ENCODE measurements at regions not wholly inside any gene's neighbourhood (a gene's known extent, or its start where the extent isn't known, plus 50 kb on each side); places are given as distances from the start of the nearest gene placed in this dataset.

GRCh38 chr11:120044011-120044675 lies 93.8 kb downstream of the TRIM29 start:
- no peak for DNase-seq (ENCODE audit: insufficient read length)
- FAIRE-seq, result no peak
- TF ChIP-seq POLR2AphosphoS5 (IDR thresholded peaks at IDR 0.05; ENCODE audit: low read depth, low read length) (no peak), TAF1 (IDR thresholded peaks at IDR 0.05; ENCODE audit: borderline replicate concordance, low read depth, low read length) (no peak), POLR2A (IDR thresholded peaks at IDR 0.05; ENCODE audit: low read depth, low read length) (no peak)

GRCh38 chr11:120043328-120043945 lies 94.5 kb downstream of the TRIM29 start:
- no peak for FAIRE-seq
- no peak for DNase-seq (ENCODE audit: insufficient read length)
- TF ChIP-seq POLR2AphosphoS5 (IDR thresholded peaks at IDR 0.05; ENCODE audit: low read depth, low read length) (no peak), POLR2A (IDR thresholded peaks at IDR 0.05; ENCODE audit: low read depth, low read length) (no peak), TAF1 (IDR thresholded peaks at IDR 0.05; ENCODE audit: borderline replicate concordance, low read depth, low read length) (no peak)

DNA sequence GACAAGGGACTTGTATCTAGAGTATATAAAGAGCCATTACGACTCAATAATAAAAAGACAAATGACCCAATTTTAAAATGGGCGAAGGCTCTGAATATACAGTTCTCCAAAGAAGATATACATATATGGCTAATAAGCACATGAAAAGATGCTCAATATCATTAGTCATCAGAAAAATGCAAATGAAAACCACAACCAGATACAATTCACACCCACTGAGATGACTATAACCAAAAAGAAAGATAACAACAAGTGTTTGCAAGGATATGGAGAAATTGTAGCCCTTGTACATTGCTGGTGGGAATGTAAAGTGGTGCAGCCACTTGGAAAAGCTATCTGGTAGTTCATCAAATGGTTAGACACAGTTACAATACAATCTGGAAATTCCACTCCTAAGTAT lies 96.3 kb downstream of the TRIM29 start:
- TF ChIP-seq TAF1 (IDR thresholded peaks at IDR 0.05; ENCODE audit: borderline replicate concordance, low read depth, low read length) (no peak), POLR2AphosphoS5 (IDR thresholded peaks at IDR 0.05; ENCODE audit: low read depth, low read length) (no peak), POLR2A (IDR thresholded peaks at IDR 0.05; ENCODE audit: low read depth, low read length) (no peak)
- FAIRE-seq (no peak), DNase-seq (ENCODE audit: insufficient read length) (no peak)

DNA sequence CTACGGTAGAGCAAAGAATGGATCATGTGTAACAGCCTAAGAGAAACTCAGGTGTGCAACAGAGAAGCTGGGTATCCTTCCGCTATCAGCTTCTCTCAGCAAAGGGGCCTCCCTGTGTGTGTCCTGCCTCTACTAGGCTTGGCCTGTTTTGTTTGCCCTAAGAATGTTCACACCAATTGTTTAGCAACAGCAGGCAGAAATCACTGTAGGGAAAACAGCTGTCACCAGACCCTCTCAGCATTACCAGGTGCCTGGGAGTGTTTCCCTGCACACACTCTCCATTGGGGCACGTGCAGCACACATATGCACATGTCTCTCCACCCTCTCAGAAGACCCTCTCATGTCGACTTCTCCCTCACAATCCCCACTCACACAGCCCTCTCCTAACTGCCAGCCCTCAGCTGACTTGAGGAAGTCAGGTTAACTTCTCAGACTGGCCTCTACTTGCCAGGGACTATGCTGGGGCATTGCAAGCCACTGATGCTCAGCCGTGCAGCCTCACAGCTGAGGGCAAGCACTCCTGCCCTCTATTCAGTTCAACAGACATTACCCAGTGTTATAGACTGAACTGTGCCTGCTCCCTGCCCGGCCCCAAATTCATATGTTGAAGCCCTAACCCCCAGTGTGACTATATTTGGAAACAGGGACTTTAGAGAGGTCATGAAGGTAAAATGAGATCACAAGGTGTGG lies 97.6 kb downstream of the TRIM29 start:
- DNase-seq (ENCODE audit: insufficient read length) (no peak), FAIRE-seq (no peak)
- no peak for TF ChIP-seq TAF1 (IDR thresholded peaks at IDR 0.05; ENCODE audit: borderline replicate concordance, low read depth, low read length)

DNA sequence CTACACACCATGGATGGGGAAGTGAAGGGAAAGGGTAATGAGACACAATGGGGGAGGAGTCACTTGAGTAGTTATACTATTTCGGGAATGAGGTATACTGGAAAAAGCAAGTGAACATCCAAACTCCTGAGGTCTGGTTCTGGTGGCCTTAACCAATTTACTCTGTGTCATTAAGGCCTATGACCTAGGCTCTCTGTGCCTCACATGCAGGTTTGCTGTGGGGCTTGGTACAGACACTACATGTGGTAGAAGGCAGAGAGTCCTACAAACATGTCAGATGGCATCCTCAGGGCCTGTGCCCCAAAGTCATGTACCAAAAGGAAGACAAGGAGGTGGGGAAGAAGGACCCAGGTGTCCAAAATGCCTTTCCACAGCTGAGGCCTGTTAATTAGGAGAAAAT lies 98.9 kb downstream of the TRIM29 start:
- TF ChIP-seq POLR2A (IDR thresholded peaks at IDR 0.05; ENCODE audit: low read depth, low read length) (no peak), POLR2AphosphoS5 (IDR thresholded peaks at IDR 0.05; ENCODE audit: low read depth, low read length) (no peak), TAF1 (IDR thresholded peaks at IDR 0.05; ENCODE audit: borderline replicate concordance, low read depth, low read length) (no peak)
- FAIRE-seq (no peak), DNase-seq (ENCODE audit: insufficient read length) (no peak)

DNA sequence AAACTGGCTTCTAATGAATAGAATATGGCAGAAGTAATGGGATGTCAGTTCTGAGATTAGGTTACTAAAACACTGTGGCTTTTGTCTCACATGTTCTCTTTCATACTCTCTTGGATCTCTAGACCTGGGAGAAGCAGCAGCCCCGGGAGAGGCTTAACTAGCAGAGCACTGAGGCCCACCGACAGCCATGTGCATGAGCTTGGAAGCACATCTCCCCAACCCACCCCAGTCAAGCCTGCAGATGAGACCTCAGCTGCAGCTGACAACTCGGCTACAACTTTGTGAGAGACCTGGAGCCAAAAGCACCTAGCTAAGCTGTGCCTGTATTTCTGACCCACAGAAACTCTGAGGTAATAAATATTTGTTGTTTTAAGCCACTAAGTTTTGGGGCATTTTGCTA lies 100.8 kb downstream of the TRIM29 start:
- FAIRE-seq (no peak), DNase-seq (ENCODE audit: insufficient read length) (no peak)
- TF ChIP-seq TAF1 (IDR thresholded peaks at IDR 0.05; ENCODE audit: borderline replicate concordance, low read depth, low read length), result no peak
- TF ChIP-seq POLR2A (IDR thresholded peaks at IDR 0.05; ENCODE audit: low read depth, low read length), result no peak
- no peak for TF ChIP-seq POLR2AphosphoS5 (IDR thresholded peaks at IDR 0.05; ENCODE audit: low read depth, low read length)

DNA sequence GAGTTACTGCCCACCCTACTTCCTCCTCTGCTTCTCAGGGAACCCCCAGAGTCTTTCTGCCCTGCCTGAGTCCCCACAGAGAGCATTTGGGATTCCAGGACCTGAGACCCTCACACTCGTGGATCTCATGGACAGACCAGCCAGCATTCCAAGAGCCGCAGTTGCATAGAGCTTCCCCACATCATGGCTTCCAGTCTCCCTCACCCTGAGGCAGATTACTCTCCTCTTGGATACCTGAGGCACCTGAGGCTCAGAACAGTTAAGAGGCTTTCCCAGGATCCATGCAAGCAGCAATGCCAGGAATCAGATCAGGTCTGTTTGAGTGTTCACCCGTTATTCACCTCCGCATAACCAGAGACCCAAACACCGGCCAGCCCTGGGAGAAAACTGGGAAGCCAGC lies 102.2 kb downstream of the TRIM29 start:
- DNase-seq (ENCODE audit: insufficient read length), result no peak
- FAIRE-seq, result no peak
- TF ChIP-seq POLR2AphosphoS5 (IDR thresholded peaks at IDR 0.05; ENCODE audit: low read depth, low read length) (no peak), TAF1 (IDR thresholded peaks at IDR 0.05; ENCODE audit: borderline replicate concordance, low read depth, low read length) (no peak), POLR2A (IDR thresholded peaks at IDR 0.05; ENCODE audit: low read depth, low read length) (no peak)

GRCh38 chr11:120034881-120035630 lies 102.9 kb downstream of the TRIM29 start:
- DNase-seq (ENCODE audit: insufficient read length) (no peak), FAIRE-seq (no peak)
- no peak for TF ChIP-seq TAF1 (IDR thresholded peaks at IDR 0.05; ENCODE audit: borderline replicate concordance, low read depth, low read length)
- no peak for TF ChIP-seq POLR2A (IDR thresholded peaks at IDR 0.05; ENCODE audit: low read depth, low read length)
- TF ChIP-seq POLR2AphosphoS5 (IDR thresholded peaks at IDR 0.05; ENCODE audit: low read depth, low read length), result no peak

GRCh38 chr11:120034176-120034875 lies 103.6 kb downstream of the TRIM29 start:
- TF ChIP-seq POLR2AphosphoS5 (IDR thresholded peaks at IDR 0.05; ENCODE audit: low read depth, low read length), result no peak
- TF ChIP-seq TAF1 (IDR thresholded peaks at IDR 0.05; ENCODE audit: borderline replicate concordance, low read depth, low read length), result no peak
- no peak for TF ChIP-seq POLR2A (IDR thresholded peaks at IDR 0.05; ENCODE audit: low read depth, low read length)
- DNase-seq (ENCODE audit: insufficient read length), result no peak
- FAIRE-seq, result no peak

- FAIRE-seq (no peak), DNase-seq (ENCODE audit: insufficient read length) (no peak)
- TF ChIP-seq POLR2AphosphoS5 (IDR thresholded peaks at IDR 0.05; ENCODE audit: low read depth, low read length) (no peak), TAF1 (IDR thresholded peaks at IDR 0.05; ENCODE audit: borderline replicate concordance, low read depth, low read length) (no peak), POLR2A (IDR thresholded peaks at IDR 0.05; ENCODE audit: low read depth, low read length) (no peak)
These were observed 105.0 kb downstream of the TRIM29 start for GRCh38 chr11:120032766-120033390.
